ENCODE measurements at regions not wholly inside any gene's neighbourhood (a gene's known extent, or its start where the extent isn't known, plus 50 kb on each side); places are given as distances from the start of the nearest gene placed in this dataset.

DNA sequence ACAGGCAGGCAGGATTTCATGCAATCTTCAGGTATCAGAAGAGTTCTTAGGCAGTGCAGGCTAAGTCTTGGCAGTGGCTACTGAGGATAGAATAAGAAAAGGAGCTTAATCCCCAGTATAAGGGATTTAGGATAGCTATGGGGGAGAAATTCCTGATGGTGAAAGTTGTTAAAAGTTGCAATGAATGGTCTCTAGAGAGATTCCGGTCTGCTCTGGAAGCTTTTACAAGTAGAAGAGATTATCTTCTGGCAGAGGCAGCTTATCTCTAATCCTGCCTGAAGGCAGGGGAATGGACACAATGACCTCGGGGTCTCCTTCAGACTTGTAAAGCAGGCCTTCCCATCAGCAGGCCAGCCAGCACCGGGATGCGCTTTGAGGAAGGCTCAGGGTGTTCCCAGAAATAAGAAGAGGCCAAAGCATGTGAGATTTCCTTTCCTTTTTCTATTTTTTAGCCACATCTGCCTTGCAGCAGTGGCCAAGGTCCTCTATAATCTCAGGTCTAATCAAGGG lies 253.9 kb upstream of the KLHL29 start:
- Histone ChIP-seq H3K36me3 (replicated peaks; ENCODE audit: low read depth, low read length) (no peaks in the 10 kb centered on the region), H3K79me2 (ENCODE audit: low read length) (no peaks in the 10 kb centered on the region), H3K9ac (ENCODE audit: low read length) (no peak overlapping the region), H4K20me1 (ENCODE audit: insufficient read depth, low read length) (no peaks in the 10 kb centered on the region), H3K27ac (ENCODE audit: low read length) (no peak overlapping the region), H3K4me2 (ENCODE audit: low read length) (no peak overlapping the region), H3K27me3 (ENCODE audit: low read depth, low read length) (0 out of 2 replicates have a peak, but pooled peaks cover 6% of the 10 kb centered on the region), H2AFZ (ENCODE audit: low read depth, low read length) (no peak overlapping the region), H3K4me3 (ENCODE audit: low read length) (no peak overlapping the region), H3K4me1 (ENCODE audit: low read length) (no peaks in the 10 kb centered on the region), H3K9me3 (ENCODE audit: insufficient read depth, low read length) (no peaks in the 10 kb centered on the region)
- TF ChIP-seq, protein P1, sequence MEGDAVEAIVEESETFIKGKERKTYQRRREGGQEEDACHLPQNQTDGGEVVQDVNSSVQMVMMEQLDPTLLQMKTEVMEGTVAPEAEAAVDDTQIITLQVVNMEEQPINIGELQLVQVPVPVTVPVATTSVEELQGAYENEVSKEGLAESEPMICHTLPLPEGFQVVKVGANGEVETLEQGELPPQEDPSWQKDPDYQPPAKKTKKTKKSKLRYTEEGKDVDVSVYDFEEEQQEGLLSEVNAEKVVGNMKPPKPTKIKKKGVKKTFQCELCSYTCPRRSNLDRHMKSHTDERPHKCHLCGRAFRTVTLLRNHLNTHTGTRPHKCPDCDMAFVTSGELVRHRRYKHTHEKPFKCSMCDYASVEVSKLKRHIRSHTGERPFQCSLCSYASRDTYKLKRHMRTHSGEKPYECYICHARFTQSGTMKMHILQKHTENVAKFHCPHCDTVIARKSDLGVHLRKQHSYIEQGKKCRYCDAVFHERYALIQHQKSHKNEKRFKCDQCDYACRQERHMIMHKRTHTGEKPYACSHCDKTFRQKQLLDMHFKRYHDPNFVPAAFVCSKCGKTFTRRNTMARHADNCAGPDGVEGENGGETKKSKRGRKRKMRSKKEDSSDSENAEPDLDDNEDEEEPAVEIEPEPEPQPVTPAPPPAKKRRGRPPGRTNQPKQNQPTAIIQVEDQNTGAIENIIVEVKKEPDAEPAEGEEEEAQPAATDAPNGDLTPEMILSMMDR (IDR thresholded peaks at IDR 0.05; ENCODE audit: low read depth, low read length): no peak
- no peak for TF ChIP-seq EZH2phosphoT487 (IDR thresholded peaks at IDR 0.05; ENCODE audit: low read depth)

DNA sequence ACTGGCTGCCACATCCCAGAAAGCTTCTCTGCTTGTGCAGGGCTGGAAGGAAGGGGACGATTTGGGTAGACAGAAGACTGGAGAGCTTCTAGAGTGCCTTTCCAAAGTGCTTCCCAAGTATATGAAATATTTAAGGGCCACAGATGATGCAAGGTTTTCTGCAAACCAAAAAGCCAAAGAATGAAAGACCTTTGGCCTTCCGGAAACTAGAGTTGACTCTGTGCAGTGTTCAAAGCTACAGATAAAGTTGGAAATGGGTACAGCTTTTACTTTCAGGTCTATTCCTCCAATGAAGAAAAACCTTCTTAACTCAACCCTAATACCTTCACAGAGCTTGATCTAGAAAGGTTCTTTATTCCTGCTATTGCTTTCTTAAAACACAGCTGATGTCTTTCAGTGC lies 253.0 kb upstream of the KLHL29 start:
- no peak for TF ChIP-seq EZH2phosphoT487 (IDR thresholded peaks at IDR 0.05; ENCODE audit: low read depth)
- TF ChIP-seq, protein P1 (IDR thresholded peaks at IDR 0.05; ENCODE audit: low read depth, low read length): no peak
- Histone ChIP-seq H4K20me1 (ENCODE audit: insufficient read depth, low read length) (no peaks in the 10 kb centered on the region), H3K79me2 (ENCODE audit: low read length) (no peaks in the 10 kb centered on the region), H3K36me3 (replicated peaks; ENCODE audit: low read depth, low read length) (no peaks in the 10 kb centered on the region), H3K4me1 (ENCODE audit: low read length) (no peaks in the 10 kb centered on the region), H3K9ac (ENCODE audit: low read length) (no peak overlapping the region), H3K4me2 (ENCODE audit: low read length) (no peak overlapping the region), H3K27me3 (ENCODE audit: low read depth, low read length) (0 out of 2 replicates have a peak, but pooled peaks cover 6% of the 10 kb centered on the region), H3K27ac (ENCODE audit: low read length) (no peak overlapping the region), H3K4me3 (ENCODE audit: low read length) (no peak overlapping the region), H2AFZ (ENCODE audit: low read depth, low read length) (no peak overlapping the region), H3K9me3 (ENCODE audit: insufficient read depth, low read length) (no peaks in the 10 kb centered on the region)

DNA sequence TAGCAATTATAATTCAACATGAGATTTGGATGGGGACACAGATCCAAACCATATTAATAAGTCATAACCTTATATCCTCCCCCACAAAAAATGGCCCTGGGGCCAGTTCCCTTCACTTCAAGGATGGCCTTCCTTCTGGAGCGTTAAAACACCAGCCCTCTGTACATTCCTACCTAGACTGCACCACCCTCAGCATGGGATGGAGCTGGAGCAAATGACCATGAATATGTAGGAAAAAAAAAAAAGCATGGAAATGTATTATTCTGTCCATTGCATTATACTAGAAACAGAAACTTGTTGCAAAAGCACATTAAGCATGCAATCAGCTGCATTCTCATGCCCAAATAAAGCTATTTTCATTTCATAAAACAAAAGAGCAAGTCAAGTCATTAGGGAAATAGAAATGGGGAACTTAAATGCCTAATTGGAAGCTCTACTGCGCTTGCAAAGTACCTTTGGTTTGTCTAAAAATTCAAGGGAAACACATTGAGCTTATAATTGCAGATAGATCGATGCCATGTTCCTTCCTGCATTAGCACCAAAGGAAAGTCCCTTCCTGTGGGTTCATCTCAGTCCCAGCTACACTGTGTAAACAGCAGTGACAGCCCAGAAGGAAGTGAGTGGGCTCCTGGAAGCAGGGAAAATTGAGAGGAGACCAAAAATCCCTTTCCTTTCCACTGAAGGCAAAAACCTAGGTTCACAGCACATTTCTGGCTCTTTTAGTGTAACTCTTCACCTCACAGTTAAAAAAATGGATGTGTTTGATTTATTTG lies 252.0 kb upstream of the KLHL29 start:
- TF ChIP-seq, protein P1 (IDR thresholded peaks at IDR 0.05; ENCODE audit: low read depth, low read length): no peak
- no peak for TF ChIP-seq EZH2phosphoT487 (IDR thresholded peaks at IDR 0.05; ENCODE audit: low read depth)
- no peak overlapping the region for H3K4me2 ChIP-seq (ENCODE audit: low read length)
- no peaks in the 10 kb centered on the region for H3K79me2 ChIP-seq (ENCODE audit: low read length)
- H4K20me1 ChIP-seq (ENCODE audit: insufficient read depth, low read length): no peaks in the 10 kb centered on the region
- no peak overlapping the region for H3K4me3 ChIP-seq (ENCODE audit: low read length)
- H3K27me3 ChIP-seq (ENCODE audit: low read depth, low read length): peaks cover 6% of the 10 kb centered on the region; the same call in 1 of the 2 replicates
- no peak overlapping the region for H3K27ac ChIP-seq (ENCODE audit: low read length)
- no peak overlapping the region for H2AFZ ChIP-seq (ENCODE audit: low read depth, low read length)
- H3K36me3 ChIP-seq (replicated peaks; ENCODE audit: low read depth, low read length): no peaks in the 10 kb centered on the region
- H3K4me1 ChIP-seq (ENCODE audit: low read length): no peaks in the 10 kb centered on the region
- H3K9me3 ChIP-seq (ENCODE audit: insufficient read depth, low read length): no peaks in the 10 kb centered on the region
- H3K9ac ChIP-seq (ENCODE audit: low read length): no peak overlapping the region

DNA sequence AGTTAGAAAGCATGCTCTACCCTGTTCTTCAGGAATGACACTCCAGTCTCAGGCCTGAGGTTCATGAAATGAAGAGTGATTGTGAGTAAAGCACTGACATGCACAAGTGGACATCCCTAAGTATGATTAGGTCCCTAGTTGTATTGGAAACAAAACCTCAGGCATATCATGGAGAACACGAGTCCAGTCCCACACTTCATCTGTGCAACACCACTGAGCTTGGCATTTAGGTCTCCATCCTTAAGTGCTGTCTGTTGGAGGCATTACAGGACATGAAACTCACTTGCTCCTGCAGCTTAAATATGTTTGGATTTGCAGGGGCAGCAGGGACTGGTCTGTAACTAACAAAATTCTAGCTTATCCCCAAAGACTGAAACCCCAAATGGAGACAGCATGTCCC lies 250.3 kb upstream of the KLHL29 start:
- Histone ChIP-seq H3K4me2 (ENCODE audit: low read length) (no peak overlapping the region), H4K20me1 (ENCODE audit: insufficient read depth, low read length) (no peaks in the 10 kb centered on the region), H3K9ac (ENCODE audit: low read length) (no peak overlapping the region), H3K36me3 (replicated peaks; ENCODE audit: low read depth, low read length) (no peaks in the 10 kb centered on the region), H3K9me3 (ENCODE audit: insufficient read depth, low read length) (no peaks in the 10 kb centered on the region), H3K79me2 (ENCODE audit: low read length) (no peaks in the 10 kb centered on the region), H3K4me3 (ENCODE audit: low read length) (no peak overlapping the region), H3K27me3 (ENCODE audit: low read depth, low read length) (peaks cover 6% of the 10 kb centered on the region; the same call in 1 of the 2 replicates), H3K27ac (ENCODE audit: low read length) (no peak overlapping the region), H3K4me1 (ENCODE audit: low read length) (no peaks in the 10 kb centered on the region), H2AFZ (ENCODE audit: low read depth, low read length) (no peak overlapping the region)
- TF ChIP-seq, protein P1 (IDR thresholded peaks at IDR 0.05; ENCODE audit: low read depth, low read length): no peak
- no peak for TF ChIP-seq EZH2phosphoT487 (IDR thresholded peaks at IDR 0.05; ENCODE audit: low read depth)
